Stimulated activated CD8-positive, alpha-beta memory T cell treated with anti-CD3 and anti-CD28 coated beads, Interleukin-7, amount 100 ng/mL, for 4 hours (primary cell): ENCODE measurements at regions not wholly inside any gene's neighbourhood (a gene's known extent, or its start where the extent isn't known, plus 50 kb on each side); places are given as distances from the start of the nearest gene placed in this dataset.

ENCODE experiments used
- DNase-seq, 2 donors: peaks; one replicate each; pipeline ENCODE4 v3.0.0-alpha.2; 2020; ENCODE audit warnings: low read depth in 2 of 2

GRCh38 chr2:133838642-133839365 lies 270.5 kb upstream of the NCKAP5 start:
- no peak for DNase-seq

GRCh38 chr2:133839677-133840076 lies 271.4 kb upstream of the NCKAP5 start:
- no peak for DNase-seq

- no peak for DNase-seq
Measured at GRCh38 chr2:133840761-133841160, 272.5 kb upstream of the NCKAP5 start.

GRCh38 chr2:133841900-133842299 lies 273.6 kb upstream of the NCKAP5 start:
- DNase-seq = no peak

GRCh38 chr2:133842446-133842845 lies 274.2 kb upstream of the NCKAP5 start:
- DNase-seq = no peak

DNA sequence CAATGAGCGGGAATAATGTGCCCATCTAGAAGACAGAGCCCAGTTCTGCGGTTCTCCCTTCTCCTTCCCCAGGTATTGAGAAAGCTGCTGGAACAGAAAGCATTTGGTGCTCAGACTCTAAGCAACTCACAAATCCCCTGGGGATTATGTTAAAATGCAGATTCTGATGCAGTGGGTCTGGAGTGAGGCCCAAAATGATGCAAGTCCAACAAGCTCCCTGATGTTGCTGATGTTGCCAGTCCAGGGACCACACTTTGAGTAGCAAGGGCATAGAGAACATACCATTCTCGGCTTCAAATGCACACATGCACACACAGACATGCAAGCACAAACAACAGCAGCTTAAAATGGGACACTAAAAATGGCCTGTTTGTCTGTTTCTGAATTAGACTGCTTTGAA lies 274.8 kb upstream of the NCKAP5 start:
- no peak for DNase-seq

- no peak for DNase-seq
Measured at GRCh38 chr2:133843551-133843950, 275.3 kb upstream of the NCKAP5 start.

DNA sequence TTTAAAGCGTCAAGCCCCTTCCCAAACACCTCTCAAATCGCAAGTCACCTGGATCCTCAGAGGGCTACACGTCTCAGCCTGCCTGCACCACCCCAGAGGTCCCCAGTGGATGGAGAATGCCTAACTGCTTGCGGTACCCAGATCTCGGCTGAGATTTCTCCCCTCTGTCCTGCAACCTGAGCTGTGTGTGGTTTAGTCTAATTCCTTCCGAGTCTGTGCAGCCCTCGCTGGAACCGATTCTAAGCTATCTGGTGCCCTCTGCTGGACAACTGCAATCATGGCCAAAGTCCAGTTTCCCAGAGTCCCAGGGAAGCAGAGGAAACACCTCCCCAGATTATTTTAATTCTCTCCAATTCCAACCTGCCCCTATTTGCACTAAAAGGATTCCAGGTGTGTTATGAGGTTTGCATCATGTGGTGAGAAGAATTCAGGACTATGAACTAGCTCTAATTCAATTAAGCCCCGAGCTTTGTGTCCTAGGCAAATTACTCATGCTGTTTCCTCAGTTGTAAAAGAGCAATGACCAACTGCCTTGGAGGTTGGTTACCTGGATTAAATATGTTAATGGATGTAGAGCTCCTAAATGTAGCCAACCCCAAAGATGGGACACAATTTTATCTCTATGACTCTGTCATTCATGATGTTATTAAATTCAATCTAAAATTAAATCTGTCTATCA lies 276.1 kb upstream of the NCKAP5 start:
- DNase-seq = peak; percentile 7 to 14

- DNase-seq = no peak
Measured at GRCh38 chr2:133846476-133846875, 278.2 kb upstream of the NCKAP5 start.

- DNase-seq = no peak
Measured at GRCh38 chr2:133847591-133847990, 279.3 kb upstream of the NCKAP5 start.

DNA sequence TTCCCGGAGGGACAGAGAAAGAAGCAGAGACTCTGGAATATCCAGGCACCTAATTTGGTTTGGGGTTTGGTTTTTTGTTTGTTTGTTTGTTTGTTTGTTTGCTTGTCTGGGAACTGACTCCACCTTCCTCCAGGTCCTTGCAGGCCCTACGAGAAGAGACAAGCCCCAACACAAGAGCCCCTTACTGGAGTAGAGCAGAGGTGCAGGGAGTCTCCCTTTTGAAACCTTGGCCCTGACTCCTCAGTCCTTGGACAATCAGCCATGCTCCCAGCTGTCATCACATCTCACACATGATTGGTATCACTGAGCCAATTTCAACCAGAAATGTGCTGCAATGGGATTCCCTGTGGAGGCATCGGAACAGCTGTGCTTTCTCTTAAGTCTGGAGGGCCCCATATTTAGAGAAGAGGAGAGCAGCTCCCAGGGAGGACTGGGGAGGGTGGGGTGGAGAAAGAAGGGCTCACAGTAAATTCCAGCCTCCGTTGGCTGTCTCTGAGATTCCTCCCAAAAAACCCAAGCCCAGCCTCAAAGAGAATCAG lies 279.9 kb upstream of the NCKAP5 start:
- no peak for DNase-seq

DNA sequence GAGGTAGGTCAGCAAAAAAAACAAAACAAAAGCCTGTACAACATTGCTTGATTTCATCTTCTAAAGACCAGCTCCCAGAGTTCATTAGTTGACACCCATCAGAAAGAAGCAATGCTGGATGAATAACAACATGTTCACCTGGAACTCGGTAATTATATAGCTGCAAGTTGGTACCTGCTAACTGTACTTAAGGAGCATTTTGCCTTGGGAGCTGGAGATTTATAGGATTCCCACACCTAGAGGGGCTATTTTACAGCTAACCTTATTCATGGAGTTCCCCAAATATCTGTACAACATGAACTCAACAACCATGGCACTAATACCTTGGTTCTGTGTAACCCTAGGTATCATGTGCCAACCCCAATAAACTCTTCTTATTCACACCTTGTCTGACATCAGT lies 281.1 kb upstream of the NCKAP5 start:
- DNase-seq = no peak

- no peak for DNase-seq
Measured at GRCh38 chr2:133854603-133855200, 286.4 kb upstream of the NCKAP5 start.

DNA sequence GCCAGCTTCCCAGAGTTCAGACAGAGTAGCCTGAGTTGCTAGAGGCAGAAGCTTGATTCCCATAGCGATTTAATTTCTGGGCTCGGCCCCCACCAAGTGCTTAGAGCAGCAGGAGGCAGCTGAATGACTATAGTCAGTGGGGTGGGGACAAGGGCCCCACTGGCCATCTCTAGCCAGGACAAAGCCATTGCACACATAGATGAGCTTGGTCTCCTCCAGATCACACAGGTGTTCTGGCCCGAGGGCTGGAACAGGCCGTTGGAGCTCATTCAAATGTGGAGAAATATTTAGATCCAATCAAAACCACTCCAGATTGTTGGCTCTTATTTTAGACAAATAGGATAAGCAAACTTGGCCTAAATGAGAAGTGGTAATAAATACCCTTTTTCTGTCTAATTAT lies 287.3 kb upstream of the NCKAP5 start:
- no peak for DNase-seq

- no peak for DNase-seq
Measured at GRCh38 chr2:133856678-133857077, 288.4 kb upstream of the NCKAP5 start.

DNA sequence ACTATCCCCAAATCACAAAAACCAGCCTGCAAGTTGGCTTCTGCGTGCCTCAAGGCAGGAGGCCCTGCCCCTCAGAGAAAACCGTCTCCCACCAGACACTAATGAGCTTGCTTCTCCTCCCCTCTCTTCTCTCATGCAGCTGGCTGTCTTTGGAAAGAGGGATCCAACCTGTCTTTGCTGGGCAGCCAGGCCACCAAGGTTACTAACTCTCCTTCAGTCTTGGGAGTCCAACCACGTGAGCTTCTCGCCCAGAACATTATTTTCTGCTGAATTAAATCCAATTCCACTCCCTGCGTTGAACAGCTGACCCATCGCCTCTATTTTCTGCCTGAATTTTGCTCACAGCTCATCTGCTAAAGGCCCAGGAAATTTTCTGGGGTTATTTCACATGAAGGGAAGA lies 291.3 kb upstream of the NCKAP5 start:
- no peak for DNase-seq

DNA sequence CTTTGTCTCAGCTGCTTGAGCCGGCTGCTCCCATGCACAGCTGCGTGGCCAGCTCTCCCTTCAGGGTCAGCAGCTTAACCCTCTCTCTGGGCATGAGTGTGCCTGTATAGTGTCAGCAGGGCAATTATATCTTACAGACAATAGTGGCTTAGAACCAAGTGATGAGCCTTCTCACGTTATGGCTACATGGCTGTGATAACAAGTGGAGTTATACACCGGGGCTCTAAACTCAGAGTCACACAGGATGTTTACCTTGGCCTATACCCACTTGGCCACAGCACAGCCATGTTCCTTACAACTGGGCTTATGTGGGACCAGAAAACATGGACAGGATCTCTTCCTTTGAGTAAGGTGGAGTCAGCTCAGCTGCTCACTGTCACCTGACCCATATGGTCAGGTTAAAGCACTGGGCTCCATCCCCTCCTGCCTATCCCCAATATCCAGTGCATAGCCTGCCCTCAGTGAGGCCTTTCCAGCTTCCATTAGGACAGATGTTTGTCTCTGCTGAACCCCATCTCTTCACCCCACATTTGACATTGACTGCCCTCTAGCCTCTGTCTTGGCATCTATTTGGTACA lies 294.2 kb upstream of the NCKAP5 start:
- no peak for DNase-seq

- DNase-seq = no peak
Measured at GRCh38 chr2:133863106-133863800, 295.0 kb upstream of the NCKAP5 start.

DNA sequence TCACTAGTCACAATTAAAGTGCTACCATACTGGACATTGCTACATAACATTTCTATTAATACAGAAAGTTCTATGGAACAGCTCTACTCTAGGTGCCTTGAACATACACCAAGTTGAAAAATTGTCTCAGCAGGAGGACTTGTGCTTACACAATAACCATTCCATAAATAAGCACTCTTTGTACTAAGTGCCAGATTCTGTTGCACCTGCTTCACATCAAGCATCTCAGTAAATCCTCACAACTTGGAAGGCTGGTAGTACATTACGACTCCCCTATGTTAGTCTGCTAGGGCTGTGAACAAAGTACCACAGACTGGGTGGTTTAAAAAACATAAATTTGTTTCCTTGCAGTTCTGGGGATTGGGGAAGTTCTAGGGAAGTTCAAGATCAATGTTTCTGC lies 296.9 kb upstream of the NCKAP5 start:
- DNase-seq = no peak

DNA sequence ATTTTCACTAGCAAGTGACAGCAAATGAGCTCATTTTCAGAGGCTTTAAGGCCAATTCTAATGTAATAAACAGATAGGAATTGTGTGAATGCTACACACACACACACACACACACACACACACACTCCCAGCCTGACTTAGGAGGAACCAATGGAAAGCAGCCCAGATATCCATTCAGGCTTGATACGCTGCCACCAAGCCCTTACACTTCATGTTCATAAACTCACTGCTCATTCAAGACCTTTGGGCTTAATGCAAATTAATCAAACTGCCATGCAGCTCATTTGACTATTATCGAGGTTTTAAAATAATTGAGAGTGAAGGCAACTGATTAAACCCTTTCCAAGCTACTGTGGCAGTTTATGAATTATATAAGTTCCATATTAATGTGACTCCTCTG lies 298.9 kb upstream of the NCKAP5 start:
- DNase-seq = no peak

DNA sequence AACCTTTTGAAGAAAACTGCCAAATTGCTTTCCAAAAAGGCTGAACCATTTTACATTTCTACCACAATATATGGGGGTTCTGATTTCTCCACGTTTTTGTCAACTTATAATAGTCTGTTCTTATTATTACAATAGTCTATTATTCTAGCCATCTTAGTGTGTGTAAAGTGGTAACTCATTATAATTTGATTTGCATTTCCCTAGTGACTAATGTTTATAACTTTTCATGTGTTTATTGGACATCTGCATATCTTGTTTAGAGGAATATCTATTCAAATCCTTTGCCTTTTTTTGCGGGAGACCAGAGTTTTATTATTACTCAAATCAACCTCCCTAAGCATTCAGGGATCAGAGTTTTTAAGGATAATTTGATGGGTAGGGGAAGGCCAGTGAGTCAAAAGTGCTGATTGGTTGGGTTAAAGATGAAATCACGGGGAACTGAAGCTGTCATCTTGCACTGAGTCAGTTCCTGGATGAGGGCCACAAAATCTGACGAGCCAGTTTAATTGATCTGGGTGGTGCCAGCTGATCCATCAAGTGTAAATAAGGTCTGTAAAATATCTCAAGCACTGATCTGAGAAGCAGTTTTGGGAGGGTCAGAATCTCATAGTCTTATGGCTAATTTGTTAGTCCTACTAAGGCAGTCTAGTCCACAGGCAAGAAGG lies 303.4 kb upstream of the NCKAP5 start:
- DNase-seq = no peak
